SJSA1 (cell line): ENCODE measurements at regions not wholly inside any gene's neighbourhood (a gene's known extent, or its start where the extent isn't known, plus 50 kb on each side); places are given as distances from the start of the nearest gene placed in this dataset.
"Not testable (repeated sequence)": the region's sequence is repeated elsewhere in the genome, so short reads cannot be mapped to it uniquely, and the experiment has no call there.

ENCODE experiments used
- DNase-seq, 2 experiments: peaks; one replicate each; pipeline ENCODE4 v3.0.0-alpha.2; 2015 to 2020; ENCODE audit warnings: low spot score in 2 of 2, low read depth in 1 of 2
- H3K27ac ChIP-seq: fragments of 250-450 bp; sonication (Bioruptor Pico); 2 replicates; pipeline ENCODE4 v1.5.1; 2020; ENCODE audit warnings: mild to moderate bottlenecking, moderate library complexity
- H3K27me3 ChIP-seq: fragments of 250-450 bp; sonication (Bioruptor Pico); replicated peaks from 2 replicates; pipeline ENCODE4 v1.5.1; 2020; ENCODE audit warnings: mild to moderate bottlenecking, moderate library complexity
- H3K36me3 ChIP-seq: fragments of 250-450 bp; sonication (Bioruptor Pico); 2 replicates; pipeline ENCODE4 v1.5.1; 2020; ENCODE audit warnings: mild to moderate bottlenecking
- H3K4me1 ChIP-seq: fragments of 250-450 bp; sonication (Bioruptor Pico); replicated peaks from 2 replicates; pipeline ENCODE4 v1.6.1; 2021; ENCODE audit warnings: mild to moderate bottlenecking
- H3K4me3 ChIP-seq: fragments of 250-450 bp; sonication (Bioruptor Pico); 2 replicates; pipeline ENCODE4 v1.5.1; 2020; ENCODE audit warnings: mild to moderate bottlenecking
- H3K9me3 ChIP-seq: fragments of 250-450 bp; sonication (Bioruptor Pico); replicated peaks from 2 replicates; pipeline ENCODE4 v1.5.1; 2020; ENCODE audit warnings: mild to moderate bottlenecking

GRCh38 chr7:156379324-156380070 is 261.1 kb upstream of the RNF32 start:
- no peak for DNase-seq
- Histone ChIP-seq H3K27ac (no peak overlapping the region), H3K9me3 (no peaks in the 10 kb centered on the region), H3K4me1 (no peaks in the 10 kb centered on the region), H3K27me3 (no peaks in the 10 kb centered on the region), H3K36me3 (no peaks in the 10 kb centered on the region), H3K4me3 (no peak overlapping the region)

GRCh38 chr7:156378806-156379205 is 261.8 kb upstream of the RNF32 start:
- H3K36me3 ChIP-seq: no peaks in the 10 kb centered on the region
- H3K9me3 ChIP-seq: no peaks in the 10 kb centered on the region
- no peak for DNase-seq
- H3K27ac ChIP-seq: no peak overlapping the region
- no peak overlapping the region for H3K4me3 ChIP-seq
- no peaks in the 10 kb centered on the region for H3K27me3 ChIP-seq
- H3K4me1 ChIP-seq: no peaks in the 10 kb centered on the region

- no peaks in the 10 kb centered on the region for H3K9me3 ChIP-seq
- no peaks in the 10 kb centered on the region for H3K36me3 ChIP-seq
- H3K27ac ChIP-seq: no peak overlapping the region
- DNase-seq: no peak
- H3K27me3 ChIP-seq: no peaks in the 10 kb centered on the region
- no peaks in the 10 kb centered on the region for H3K4me1 ChIP-seq
- no peak overlapping the region for H3K4me3 ChIP-seq
These were observed 264.3 kb upstream of the RNF32 start for GRCh38 chr7:156376317-156376716.

- Histone ChIP-seq H3K4me1 (no peaks in the 10 kb centered on the region), H3K36me3 (no peaks in the 10 kb centered on the region), H3K4me3 (no peak overlapping the region), H3K27ac (no peak overlapping the region), H3K9me3 (no peaks in the 10 kb centered on the region; the same call in 1 of the 2 replicates), H3K27me3 (no peaks in the 10 kb centered on the region)
- DNase-seq: no peak
These were observed 266.2 kb upstream of the RNF32 start for GRCh38 chr7:156374335-156374734.

- not testable (repeated sequence) for H3K36me3 ChIP-seq
These were observed 270.6 kb upstream of the RNF32 start for GRCh38 chr7:156369929-156370328.

GRCh38 chr7:156368053-156368843 is 272.3 kb upstream of the RNF32 start:
- H3K27me3 ChIP-seq: no peaks in the 10 kb centered on the region
- H3K4me1 ChIP-seq: no peaks in the 10 kb centered on the region
- H3K9me3 ChIP-seq: no peaks in the 10 kb centered on the region; the same call in 1 of the 2 replicates
- H3K36me3 ChIP-seq: no peaks in the 10 kb centered on the region
- H3K27ac ChIP-seq: no peak overlapping the region
- DNase-seq: no peak
- H3K4me3 ChIP-seq: no peak overlapping the region

More at GRCh38 chr7:156369929-156370328, 270.6 kb upstream of the RNF32 start:
- H3K4me3 ChIP-seq, H3K4me1 ChIP-seq, H3K9me3 ChIP-seq, H3K27ac ChIP-seq, DNase-seq, H3K27me3 ChIP-seq: not testable (repeated sequence)

GRCh38 chr7:156363751-156364150 is 276.8 kb upstream of the RNF32 start:
- Histone ChIP-seq H3K36me3 (no peaks in the 10 kb centered on the region), H3K27ac (no peak overlapping the region), H3K4me1 (no peaks in the 10 kb centered on the region), H3K27me3 (0 out of 2 replicates have a peak, but pooled peaks cover 3% of the 10 kb centered on the region), H3K9me3 (no peaks in the 10 kb centered on the region), H3K4me3 (no peak overlapping the region)
- no peak for DNase-seq

GRCh38 chr7:156360835-156361234 is 279.7 kb upstream of the RNF32 start:
- Histone ChIP-seq H3K27me3 (0 out of 2 replicates have a peak, but pooled peaks cover 7% of the 10 kb centered on the region), H3K4me3 (no peak overlapping the region), H3K36me3 (no peaks in the 10 kb centered on the region), H3K9me3 (no peaks in the 10 kb centered on the region), H3K4me1 (no peaks in the 10 kb centered on the region), H3K27ac (no peak overlapping the region)
- no peak for DNase-seq

- no peak for DNase-seq
- no peaks in the 10 kb centered on the region for H3K4me1 ChIP-seq
- H3K27ac ChIP-seq: no peak overlapping the region
- no peak overlapping the region for H3K4me3 ChIP-seq
- H3K27me3 ChIP-seq: 0 out of 2 replicates have a peak, but pooled peaks cover 7% of the 10 kb centered on the region
- H3K36me3 ChIP-seq: no peaks in the 10 kb centered on the region
- no peaks in the 10 kb centered on the region for H3K9me3 ChIP-seq
These were observed 284.0 kb upstream of the RNF32 start for GRCh38 chr7:156356551-156356950.

- Histone ChIP-seq H3K4me1 (no peaks in the 10 kb centered on the region), H3K9me3 (no peaks in the 10 kb centered on the region), H3K4me3 (no peak overlapping the region), H3K27ac (no peak overlapping the region), H3K27me3 (0 out of 2 replicates have a peak, but pooled peaks cover 4% of the 10 kb centered on the region), H3K36me3 (no peaks in the 10 kb centered on the region)
- no peak for DNase-seq
These were observed 287.2 kb upstream of the RNF32 start for GRCh38 chr7:156353352-156353751.

- DNase-seq, H3K27ac ChIP-seq, H3K27me3 ChIP-seq, H3K4me3 ChIP-seq, H3K9me3 ChIP-seq, H3K36me3 ChIP-seq, H3K4me1 ChIP-seq: not testable (repeated sequence)
These were observed 292.8 kb upstream of the RNF32 start for GRCh38 chr7:156347703-156348248.

GRCh38 chr7:156347132-156347531 is 293.4 kb upstream of the RNF32 start:
- Histone ChIP-seq H3K27ac (no peak overlapping the region), H3K36me3 (no peaks in the 10 kb centered on the region), H3K4me1 (no peaks in the 10 kb centered on the region), H3K4me3 (no peak overlapping the region), H3K27me3 (no peaks in the 10 kb centered on the region), H3K9me3 (no peaks in the 10 kb centered on the region)
- DNase-seq: no peak

- H3K27me3 ChIP-seq: peaks cover 4% of the 10 kb centered on the region; the same call in 1 of the 2 replicates
- H3K27ac ChIP-seq: no peak overlapping the region
- no peaks in the 10 kb centered on the region for H3K36me3 ChIP-seq
- H3K4me3 ChIP-seq: no peak overlapping the region
- H3K4me1 ChIP-seq: no peaks in the 10 kb centered on the region
- H3K9me3 ChIP-seq: no peaks in the 10 kb centered on the region
- DNase-seq: no peak
These were observed 296.0 kb upstream of the RNF32 start for GRCh38 chr7:156344595-156344994.

GRCh38 chr7:156334636-156335035 is 305.9 kb upstream of the RNF32 start:
- Histone ChIP-seq H3K4me1 (no peaks in the 10 kb centered on the region), H3K27me3 (peaks cover 4% of the 10 kb centered on the region; the same call in 1 of the 2 replicates), H3K4me3 (no peak overlapping the region), H3K27ac (no peak overlapping the region), H3K36me3 (no peaks in the 10 kb centered on the region), H3K9me3 (no peaks in the 10 kb centered on the region)
- no peak for DNase-seq
